ENCODE measurements at regions not wholly inside any gene's neighbourhood (a gene's known extent, or its start where the extent isn't known, plus 50 kb on each side); places are given as distances from the start of the nearest gene placed in this dataset.

GRCh38 chr14:36430169-36430568 is 89.9 kb downstream of the NKX2-1 start:
- Histone ChIP-seq H4K20me1 (ENCODE audit: insufficient read depth, low read length) (no peaks in the 10 kb centered on the region), H3K4me3 (replicated peaks in 1 of 3; ENCODE audit: insufficient read depth in 1 of 3, low read depth in 2 of 3, low read length in 3 of 3) (no peak overlapping the region), H3K79me2 (ENCODE audit: insufficient read depth, low read length) (no peaks in the 10 kb centered on the region), H3K9me3 (ENCODE audit: low read length) (no peaks in the 10 kb centered on the region), H3K27me3 (ENCODE audit: control insufficient read depth in 1 of 2, insufficient read depth in 2 of 2, low read length in 2 of 2) (no peaks in the 10 kb centered on the region), H2AFZ (ENCODE audit: low read length) (no peak overlapping the region), H3K27ac (ENCODE audit: extremely low read length, insufficient read depth, low read length) (no peak overlapping the region), H3K36me3 (replicated peaks in 1 of 2; ENCODE audit: control insufficient read depth in 1 of 2, insufficient read depth in 2 of 2, low read length in 2 of 2) (no peaks in the 10 kb centered on the region), H3K4me2 (ENCODE audit: low read depth, low read length) (no peak overlapping the region), H3K9ac (ENCODE audit: insufficient read depth, low read depth, low read length) (no peak overlapping the region), H3K4me1 (ENCODE audit: insufficient read depth, low read length) (no peaks in the 10 kb centered on the region)
- TF ChIP-seq, protein P1, sequence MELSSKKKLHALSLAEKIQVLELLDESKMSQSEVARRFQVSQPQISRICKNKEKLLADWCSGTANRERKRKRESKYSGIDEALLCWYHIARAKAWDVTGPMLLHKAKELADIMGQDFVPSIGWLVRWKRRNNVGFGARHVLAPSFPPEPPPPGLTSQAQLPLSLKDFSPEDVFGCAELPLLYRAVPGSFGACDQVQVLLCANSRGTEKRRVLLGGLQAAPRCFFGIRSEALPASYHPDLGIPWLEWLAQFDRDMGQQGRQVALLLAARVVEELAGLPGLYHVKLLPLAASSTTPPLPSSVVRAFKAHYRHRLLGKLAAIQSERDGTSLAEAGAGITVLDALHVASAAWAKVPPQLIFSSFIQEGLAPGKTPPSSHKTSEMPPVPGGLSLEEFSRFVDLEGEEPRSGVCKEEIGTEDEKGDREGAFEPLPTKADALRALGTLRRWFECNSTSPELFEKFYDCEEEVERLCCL (CRISPR knock-in tag; IDR thresholded peaks at IDR 0.05; ENCODE audit: borderline replicate concordance): no peak
- TF ChIP-seq, protein P2, sequence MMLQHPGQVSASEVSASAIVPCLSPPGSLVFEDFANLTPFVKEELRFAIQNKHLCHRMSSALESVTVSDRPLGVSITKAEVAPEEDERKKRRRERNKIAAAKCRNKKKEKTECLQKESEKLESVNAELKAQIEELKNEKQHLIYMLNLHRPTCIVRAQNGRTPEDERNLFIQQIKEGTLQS (CRISPR knock-in tag; IDR thresholded peaks at IDR 0.05): no peak
- no peak for TF ChIP-seq ZBTB7B (CRISPR knock-in tag; IDR thresholded peaks at IDR 0.05)
- TF ChIP-seq BHLHE40 (IDR thresholded peaks at IDR 0.05; ENCODE audit: low read length): no peak
- no peak for TF ChIP-seq ATF1 (CRISPR knock-in tag; IDR thresholded peaks at IDR 0.05)
- no peak for TF ChIP-seq ATF7 (IDR thresholded peaks at IDR 0.05)
- TF ChIP-seq ATF7 (CRISPR knock-in tag; IDR thresholded peaks at IDR 0.05): no peak
- TF ChIP-seq PHF21A (CRISPR knock-in tag; IDR thresholded peaks at IDR 0.05): no peak
- no peak for TF ChIP-seq TOPORS (CRISPR knock-in tag; IDR thresholded peaks at IDR 0.05)
- TF ChIP-seq, protein P3, sequence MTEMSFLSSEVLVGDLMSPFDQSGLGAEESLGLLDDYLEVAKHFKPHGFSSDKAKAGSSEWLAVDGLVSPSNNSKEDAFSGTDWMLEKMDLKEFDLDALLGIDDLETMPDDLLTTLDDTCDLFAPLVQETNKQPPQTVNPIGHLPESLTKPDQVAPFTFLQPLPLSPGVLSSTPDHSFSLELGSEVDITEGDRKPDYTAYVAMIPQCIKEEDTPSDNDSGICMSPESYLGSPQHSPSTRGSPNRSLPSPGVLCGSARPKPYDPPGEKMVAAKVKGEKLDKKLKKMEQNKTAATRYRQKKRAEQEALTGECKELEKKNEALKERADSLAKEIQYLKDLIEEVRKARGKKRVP (CRISPR knock-in tag; IDR thresholded peaks at IDR 0.05): no peak
- no peak for TF ChIP-seq RNF2 (conservative IDR thresholded peaks at IDR 0.05; ENCODE audit: low read depth)
- TF ChIP-seq ISX (CRISPR knock-in tag; conservative IDR thresholded peaks at IDR 0.05): no peak
- TF ChIP-seq CEBPG (CRISPR knock-in tag; IDR thresholded peaks at IDR 0.05): no peak
- TF ChIP-seq SAFB2 (CRISPR knock-in tag; IDR thresholded peaks at IDR 0.05; ENCODE audit: borderline replicate concordance, low read depth): no peak
- TF ChIP-seq ZNF510 (CRISPR knock-in tag; IDR thresholded peaks at IDR 0.05; ENCODE audit: low read depth): no peak
- TF ChIP-seq ZNF879 (CRISPR knock-in tag; IDR thresholded peaks at IDR 0.05): no peak
- TF ChIP-seq ZSCAN20 (CRISPR knock-in tag; IDR thresholded peaks at IDR 0.05; ENCODE audit: borderline replicate concordance): no peak
- TF ChIP-seq TGIF2 (CRISPR knock-in tag; IDR thresholded peaks at IDR 0.05): no peak
- no peak for TF ChIP-seq GATAD1 (CRISPR knock-in tag; IDR thresholded peaks at IDR 0.05)
- no peak for TF ChIP-seq ZNF615 (CRISPR knock-in tag; IDR thresholded peaks at IDR 0.05; ENCODE audit: borderline replicate concordance)
- TF ChIP-seq, protein P4, sequence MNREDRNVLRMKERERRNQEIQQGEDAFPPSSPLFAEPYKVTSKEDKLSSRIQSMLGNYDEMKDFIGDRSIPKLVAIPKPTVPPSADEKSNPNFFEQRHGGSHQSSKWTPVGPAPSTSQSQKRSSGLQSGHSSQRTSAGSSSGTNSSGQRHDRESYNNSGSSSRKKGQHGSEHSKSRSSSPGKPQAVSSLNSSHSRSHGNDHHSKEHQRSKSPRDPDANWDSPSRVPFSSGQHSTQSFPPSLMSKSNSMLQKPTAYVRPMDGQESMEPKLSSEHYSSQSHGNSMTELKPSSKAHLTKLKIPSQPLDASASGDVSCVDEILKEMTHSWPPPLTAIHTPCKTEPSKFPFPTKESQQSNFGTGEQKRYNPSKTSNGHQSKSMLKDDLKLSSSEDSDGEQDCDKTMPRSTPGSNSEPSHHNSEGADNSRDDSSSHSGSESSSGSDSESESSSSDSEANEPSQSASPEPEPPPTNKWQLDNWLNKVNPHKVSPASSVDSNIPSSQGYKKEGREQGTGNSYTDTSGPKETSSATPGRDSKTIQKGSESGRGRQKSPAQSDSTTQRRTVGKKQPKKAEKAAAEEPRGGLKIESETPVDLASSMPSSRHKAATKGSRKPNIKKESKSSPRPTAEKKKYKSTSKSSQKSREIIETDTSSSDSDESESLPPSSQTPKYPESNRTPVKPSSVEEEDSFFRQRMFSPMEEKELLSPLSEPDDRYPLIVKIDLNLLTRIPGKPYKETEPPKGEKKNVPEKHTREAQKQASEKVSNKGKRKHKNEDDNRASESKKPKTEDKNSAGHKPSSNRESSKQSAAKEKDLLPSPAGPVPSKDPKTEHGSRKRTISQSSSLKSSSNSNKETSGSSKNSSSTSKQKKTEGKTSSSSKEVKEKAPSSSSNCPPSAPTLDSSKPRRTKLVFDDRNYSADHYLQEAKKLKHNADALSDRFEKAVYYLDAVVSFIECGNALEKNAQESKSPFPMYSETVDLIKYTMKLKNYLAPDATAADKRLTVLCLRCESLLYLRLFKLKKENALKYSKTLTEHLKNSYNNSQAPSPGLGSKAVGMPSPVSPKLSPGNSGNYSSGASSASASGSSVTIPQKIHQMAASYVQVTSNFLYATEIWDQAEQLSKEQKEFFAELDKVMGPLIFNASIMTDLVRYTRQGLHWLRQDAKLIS (CRISPR knock-in tag; IDR thresholded peaks at IDR 0.05): no peak
- ChIA-PET POLR2A (no interaction called here), CTCF (ENCODE audit: low intra/inter-chr PET ratio, low total read pairs) (no interaction called here)
- no TSS peak for BruUV-seq (replicated peaks)
- DNase-seq (ENCODE audit: low spot score) (no peak), FAIRE-seq (no peak), ATAC-seq (no peak)
- 48% methylated on average over 4 of the region's 4 CpGs for WGBS (ENCODE audit: low lambda C conversion rate)
- in situ Hi-C loops (cut with HindIII; ENCODE audit: extremely low pct_ligation_motif_present, low pct_unique_long_range_greater_than_20kb): no loop called here
- intact Hi-C loops (cut with micrococcal nuclease; ENCODE audit: unreplicated experiment): no loop called here

All from HepG2 (cell line).